Cardiac muscle cell (in vitro differentiated cells and primary cell): ENCODE measurements at regions not wholly inside any gene's neighbourhood (a gene's known extent, or its start where the extent isn't known, plus 50 kb on each side); places are given as distances from the start of the nearest gene placed in this dataset.

Experiments used
- DNase-seq, 2 donors: peaks; one replicate each; pipeline versions ENCODE4 v3.0.0 to v3.0.0-alpha.2; 2010 to 2017; ENCODE audit warnings: low read depth in 1 of 2, low spot score in 1 of 2
- H3K27ac ChIP-seq: fragments of 200-600 bp; sonication (generic); 2 replicates; pipeline ENCODE4 v1.5.1; 2016
- H3K27me3 ChIP-seq: fragments of 200-600 bp; sonication (generic); 2 replicates; pipeline ENCODE4 v1.6.0; 2016; ENCODE audit warnings: control low read depth
- H3K36me3 ChIP-seq: fragments of 200-600 bp; sonication (generic); 2 replicates; pipeline ENCODE4 v1.5.1; 2016; ENCODE audit warnings: control low read depth
- H3K4me1 ChIP-seq: fragments of 200-600 bp; sonication (generic); 2 replicates; pipeline ENCODE4 v1.8.1; 2017; ENCODE audit warnings: low read depth, mild to moderate bottlenecking, mixed run types
- H3K4me3 ChIP-seq: fragments of 200-600 bp; sonication (generic); 2 replicates; pipeline ENCODE4 v1.5.1; 2016; ENCODE audit warnings: mild to moderate bottlenecking
- H3K9me3 ChIP-seq: fragments of 200-600 bp; sonication (generic); 2 replicates; pipeline ENCODE4 v1.5.1; 2017; ENCODE audit warnings: low read depth, mild to moderate bottlenecking, control low read depth
- TF ChIP-seq, protein P1 (sequence below): IDR thresholded peaks from 2 replicates; pipeline ENCODE4 v1.5.1; 2012; ENCODE audit warnings: low read depth, mild to moderate bottlenecking, low read length

DNA sequence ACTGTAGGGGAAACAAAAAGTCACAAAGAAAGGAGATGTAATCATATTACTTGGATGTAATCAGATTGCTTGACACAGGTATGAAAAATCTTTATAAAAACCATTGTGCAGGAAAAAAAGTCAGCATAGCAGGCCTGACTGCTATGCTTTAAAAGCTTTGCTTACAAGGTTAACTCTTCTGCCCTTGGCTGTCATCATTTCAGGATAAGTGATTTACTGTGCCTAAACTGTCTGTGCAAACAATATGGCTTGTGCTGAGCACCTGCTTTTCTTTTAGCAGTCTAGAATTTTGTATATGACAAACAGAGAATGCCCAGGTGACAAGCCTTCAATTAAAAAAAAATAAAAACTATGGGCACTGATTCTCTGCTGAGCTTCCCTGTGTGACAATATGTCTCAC is 63.8 kb upstream of the PLEKHG7 start:
- DNase-seq: peak in 1 of 2 donors; percentile 14
- no peaks in the 10 kb centered on the region for H3K9me3 ChIP-seq
- TF ChIP-seq, protein P1, sequence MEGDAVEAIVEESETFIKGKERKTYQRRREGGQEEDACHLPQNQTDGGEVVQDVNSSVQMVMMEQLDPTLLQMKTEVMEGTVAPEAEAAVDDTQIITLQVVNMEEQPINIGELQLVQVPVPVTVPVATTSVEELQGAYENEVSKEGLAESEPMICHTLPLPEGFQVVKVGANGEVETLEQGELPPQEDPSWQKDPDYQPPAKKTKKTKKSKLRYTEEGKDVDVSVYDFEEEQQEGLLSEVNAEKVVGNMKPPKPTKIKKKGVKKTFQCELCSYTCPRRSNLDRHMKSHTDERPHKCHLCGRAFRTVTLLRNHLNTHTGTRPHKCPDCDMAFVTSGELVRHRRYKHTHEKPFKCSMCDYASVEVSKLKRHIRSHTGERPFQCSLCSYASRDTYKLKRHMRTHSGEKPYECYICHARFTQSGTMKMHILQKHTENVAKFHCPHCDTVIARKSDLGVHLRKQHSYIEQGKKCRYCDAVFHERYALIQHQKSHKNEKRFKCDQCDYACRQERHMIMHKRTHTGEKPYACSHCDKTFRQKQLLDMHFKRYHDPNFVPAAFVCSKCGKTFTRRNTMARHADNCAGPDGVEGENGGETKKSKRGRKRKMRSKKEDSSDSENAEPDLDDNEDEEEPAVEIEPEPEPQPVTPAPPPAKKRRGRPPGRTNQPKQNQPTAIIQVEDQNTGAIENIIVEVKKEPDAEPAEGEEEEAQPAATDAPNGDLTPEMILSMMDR: no peak
- H3K4me1 ChIP-seq: peaks cover 6% of the 10 kb centered on the region
- H3K27me3 ChIP-seq: no peaks in the 10 kb centered on the region
- H3K27ac ChIP-seq: no peak overlapping the region
- H3K4me3 ChIP-seq: no peak overlapping the region
- H3K36me3 ChIP-seq: no peaks in the 10 kb centered on the region

DNA sequence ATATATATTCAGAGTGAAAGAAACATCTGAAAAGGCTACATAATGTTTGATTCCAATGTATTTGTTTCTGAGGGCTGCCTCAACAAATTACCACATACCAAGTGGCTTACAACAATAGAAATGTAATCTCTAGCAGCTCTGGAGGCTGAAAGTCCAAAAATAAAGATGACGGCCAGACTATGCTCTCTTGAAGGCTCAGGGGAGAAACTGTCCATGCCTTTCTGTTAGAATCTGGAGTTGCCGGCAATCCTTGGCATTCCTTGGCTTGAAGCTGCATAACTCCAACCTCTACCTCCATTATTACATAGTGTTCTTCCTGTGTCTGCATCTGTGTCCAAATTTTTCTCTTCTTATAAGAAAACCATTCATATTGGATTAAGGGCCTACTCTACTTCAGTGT is 68.1 kb upstream of the PLEKHG7 start:
- H3K4me1 ChIP-seq: peaks cover 6% of the 10 kb centered on the region
- no peak overlapping the region for H3K4me3 ChIP-seq
- H3K27me3 ChIP-seq: no peaks in the 10 kb centered on the region
- no peak overlapping the region for H3K27ac ChIP-seq
- DNase-seq: peak in 1 of 2 donors; percentile 11
- H3K36me3 ChIP-seq: no peaks in the 10 kb centered on the region
- H3K9me3 ChIP-seq: no peaks in the 10 kb centered on the region
- TF ChIP-seq, protein P1: no peak

DNA sequence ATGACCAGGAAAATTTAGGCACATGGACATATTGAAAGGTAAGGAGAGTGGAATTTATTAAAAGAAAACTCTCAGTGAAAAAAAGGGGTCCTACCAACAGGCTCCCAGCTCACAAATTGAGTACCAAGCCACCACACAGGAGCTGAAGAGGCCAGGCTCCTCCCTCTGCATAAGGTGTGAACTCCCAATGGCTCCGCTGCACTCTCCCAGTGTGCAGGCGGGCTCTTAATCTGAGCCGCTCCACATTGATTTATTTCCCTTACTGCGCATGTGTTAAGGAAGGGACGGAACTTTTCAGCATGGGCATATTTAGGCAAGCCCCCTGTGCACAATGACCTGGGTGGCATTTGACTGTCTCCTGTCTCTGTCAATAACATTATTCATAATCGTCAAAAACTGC is 68.6 kb upstream of the PLEKHG7 start:
- TF ChIP-seq, protein P1: no peak
- Histone ChIP-seq H3K4me1 (peaks cover 9% of the 10 kb centered on the region), H3K9me3 (no peaks in the 10 kb centered on the region), H3K27ac (no peak overlapping the region), H3K4me3 (no peak overlapping the region), H3K36me3 (no peaks in the 10 kb centered on the region), H3K27me3 (no peaks in the 10 kb centered on the region)
- DNase-seq: no peak

DNA sequence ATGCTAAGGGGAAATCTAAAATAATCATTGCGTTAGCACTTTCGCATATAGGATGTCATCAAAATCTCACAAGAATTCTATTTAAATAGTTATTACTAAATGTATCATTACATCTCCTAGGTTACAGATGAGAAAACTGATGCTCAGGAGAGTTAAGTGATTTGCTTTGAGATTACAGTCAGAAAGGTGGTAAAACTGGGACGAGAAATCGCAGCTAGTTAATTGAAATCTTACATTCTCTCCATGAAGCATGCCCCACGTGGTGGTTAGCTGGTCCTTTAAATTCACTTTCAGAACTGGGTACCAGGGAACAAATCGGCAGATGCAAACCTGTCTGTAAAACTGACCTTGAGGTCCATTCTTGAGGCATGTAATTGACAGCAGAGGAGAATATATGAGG is 71.8 kb upstream of the PLEKHG7 start:
- TF ChIP-seq, protein P1: no peak
- Histone ChIP-seq H3K4me1 (peaks cover 4% of the 10 kb centered on the region), H3K9me3 (no peaks in the 10 kb centered on the region), H3K4me3 (no peak overlapping the region), H3K36me3 (no peaks in the 10 kb centered on the region), H3K27me3 (no peaks in the 10 kb centered on the region), H3K27ac (no peak overlapping the region)
- DNase-seq: no peak

DNA sequence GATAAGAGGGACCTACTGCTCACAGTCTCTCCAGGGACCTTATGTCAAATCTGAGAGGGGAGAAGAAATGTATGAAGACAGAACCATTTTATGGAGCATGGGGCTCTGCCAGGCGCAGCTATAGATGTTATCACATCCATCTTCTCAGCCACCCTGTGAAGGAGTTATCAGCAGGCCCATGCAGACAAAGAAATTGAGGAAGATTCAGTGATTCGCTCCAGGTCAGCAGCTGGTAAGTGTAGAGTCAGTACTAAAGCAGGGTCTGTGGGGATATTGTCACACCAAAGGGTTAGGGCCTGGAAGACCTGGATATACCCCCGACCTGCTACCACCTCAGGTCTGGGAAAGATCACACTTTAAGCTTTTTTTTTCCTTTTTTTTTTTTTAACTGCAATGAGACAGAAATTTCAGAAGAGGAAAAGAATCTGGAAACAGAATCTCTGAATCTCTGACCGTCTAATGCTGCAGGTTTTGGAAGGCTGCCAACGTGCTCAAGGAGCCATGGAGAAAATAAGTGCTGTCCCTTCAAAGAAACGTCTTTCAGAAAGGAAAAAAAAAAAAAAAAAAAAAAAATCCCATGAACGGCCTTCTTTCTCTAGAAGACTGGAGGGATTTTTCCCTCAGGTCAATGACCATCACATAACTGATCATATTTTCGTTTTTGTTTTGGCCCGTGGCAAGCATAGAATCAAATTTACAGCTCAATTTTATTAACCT is 73.3 kb upstream of the PLEKHG7 start:
- Histone ChIP-seq H3K27me3 (no peaks in the 10 kb centered on the region), H3K27ac (no peak overlapping the region), H3K36me3 (no peaks in the 10 kb centered on the region), H3K4me1 (peaks cover 4% of the 10 kb centered on the region), H3K4me3 (no peak overlapping the region), H3K9me3 (no peaks in the 10 kb centered on the region)
- TF ChIP-seq, protein P1: no peak
- DNase-seq: peak; percentile 30 to 48
